Epithelial cell of proximal tubule (primary cell): ENCODE measurements at regions not wholly inside any gene's neighbourhood (a gene's known extent, or its start where the extent isn't known, plus 50 kb on each side); places are given as distances from the start of the nearest gene placed in this dataset.
"Not testable (repeated sequence)": the region's sequence is repeated elsewhere in the genome, so short reads cannot be mapped to it uniquely, and the experiment has no call there.

Experiments used
- DNase-seq: peaks from one replicate; pipeline ENCODE4 v3.0.0-alpha.2; 2011; ENCODE audit warnings: low read depth
- H3K4me3 ChIP-seq: 2 replicates; pipeline ENCODE4 v1.5.1; 2011; ENCODE audit warnings: low read depth, mild to moderate bottlenecking, low read length
- CTCF ChIP-seq: conservative IDR thresholded peaks from 2 replicates; pipeline ENCODE4 v1.5.1; 2012; ENCODE audit warnings: low read depth, mild to moderate bottlenecking, low read length

GRCh38 chr7:83731154-83731553 is 82.2 kb upstream of the SEMA3E start:
- TF ChIP-seq CTCF, result no peak
- no peak overlapping the region for H3K4me3 ChIP-seq
- DNase-seq, result no peak

- H3K4me3 ChIP-seq, DNase-seq: not testable (repeated sequence)
These were observed 68.0 kb upstream of the SEMA3E start for GRCh38 chr7:83716923-83717322.

DNA sequence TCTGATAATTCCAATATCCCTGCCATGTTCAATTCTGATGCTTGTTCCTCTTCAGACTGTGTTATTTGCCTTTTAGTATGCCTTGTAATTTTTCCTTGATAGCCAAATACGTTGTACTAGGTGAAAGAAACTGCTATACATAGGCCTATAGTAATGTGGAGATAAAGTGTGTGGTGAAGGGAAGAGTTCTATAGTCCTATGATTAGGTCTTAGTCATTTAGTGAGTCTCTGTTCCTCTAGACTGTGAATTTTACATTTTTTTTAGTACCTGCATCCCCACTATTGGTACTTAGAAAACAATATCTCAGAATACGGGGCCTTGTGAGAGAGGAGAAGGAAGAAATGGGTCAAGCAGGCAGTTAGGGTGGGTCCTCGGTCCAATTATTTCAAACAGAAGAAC is 59.6 kb upstream of the SEMA3E start:
- DNase-seq, result no peak
- TF ChIP-seq CTCF, result no peak
- H3K4me3 ChIP-seq, result no peak overlapping the region

GRCh38 chr7:83704564-83704963 is 55.6 kb upstream of the SEMA3E start:
- no peak for DNase-seq
- no peak for TF ChIP-seq CTCF
- no peak overlapping the region for H3K4me3 ChIP-seq

DNA sequence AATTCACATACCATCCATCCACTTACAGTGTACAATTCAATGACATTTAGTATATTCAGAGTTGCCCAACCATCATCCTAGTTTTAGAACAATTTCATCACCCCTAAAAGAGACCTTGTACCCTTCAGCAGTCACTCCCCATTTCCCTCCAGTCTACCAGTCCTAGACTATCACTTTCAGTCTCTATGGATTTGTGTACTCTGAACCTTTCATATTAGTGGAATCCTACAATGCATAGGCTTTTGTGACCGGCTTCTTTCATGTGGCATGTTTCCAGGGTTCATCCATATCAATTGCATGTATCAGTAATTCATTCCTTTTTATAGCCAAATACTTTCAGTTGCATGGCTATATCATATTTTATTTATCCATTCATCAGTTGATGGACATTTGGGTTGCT is 53.5 kb upstream of the SEMA3E start:
- H3K4me3 ChIP-seq, result no peak overlapping the region
- no peak for DNase-seq
- no peak for TF ChIP-seq CTCF

- H3K4me3 ChIP-seq, result no peak overlapping the region
- TF ChIP-seq CTCF, result no peak
- no peak for DNase-seq
These were observed 52.8 kb upstream of the SEMA3E start for GRCh38 chr7:83701736-83702135.
